Mesenchymal stem cell (in vitro differentiated cells and primary cell): ENCODE measurements at regions not wholly inside any gene's neighbourhood (a gene's known extent, or its start where the extent isn't known, plus 50 kb on each side); places are given as distances from the start of the nearest gene placed in this dataset.

Experiments
- DNase-seq: peaks from one replicate; pipeline ENCODE4 v3.0.0-alpha.2; 2013
- H2AFZ ChIP-seq: one replicate; pipeline ENCODE4 v1.6.1; 2013; ENCODE audit warnings: low read depth, mild to moderate bottlenecking, control low read depth, inconsistent platforms, low read length, moderate library complexity
- H2AK5ac ChIP-seq: 2 replicates; pipeline ENCODE4 v1.6.1; 2013; ENCODE audit warnings: low read length, moderate library complexity, mild to moderate bottlenecking, inconsistent platforms; ENCODE audit not compliant: severe bottlenecking
- H2BK120ac ChIP-seq: one replicate; pipeline ENCODE4 v1.6.1; 2013; ENCODE audit warnings: low read depth, mild to moderate bottlenecking, inconsistent platforms, low read length, moderate library complexity
- H2BK12ac ChIP-seq, 2 experiments: one replicate each; pipeline ENCODE4 v1.6.1; 2013; ENCODE audit warnings: inconsistent platforms in 2 of 2, low read length in 2 of 2, mild to moderate bottlenecking in 2 of 2, moderate library complexity in 2 of 2, control low read depth in 1 of 2
- H2BK15ac ChIP-seq: one replicate; pipeline ENCODE4 v1.6.1; 2013; ENCODE audit warnings: mild to moderate bottlenecking, low read depth, inconsistent platforms; ENCODE audit not compliant: poor library complexity, severe bottlenecking
- H2BK5ac ChIP-seq: 2 replicates; pipeline ENCODE4 v1.6.1; 2013; ENCODE audit warnings: low read depth, mild to moderate bottlenecking, low read length, control low read depth, inconsistent platforms; ENCODE audit not compliant: poor library complexity, severe bottlenecking
- H3K14ac ChIP-seq, 2 experiments: one replicate each; pipeline ENCODE4 v1.6.1; 2013; ENCODE audit warnings: inconsistent platforms in 2 of 2, low read length in 2 of 2, control low read depth in 1 of 2, mild to moderate bottlenecking in 1 of 2, moderate library complexity in 1 of 2
- H3K18ac ChIP-seq, 2 experiments: one replicate each; pipeline ENCODE4 v1.6.1; 2013; ENCODE audit warnings: inconsistent platforms in 2 of 2, low read length in 2 of 2, control low read depth in 1 of 2, low read depth in 1 of 2, mild to moderate bottlenecking in 1 of 2
- H3K23ac ChIP-seq, 2 experiments: one replicate each; pipeline ENCODE4 v1.6.1; 2013; ENCODE audit warnings: inconsistent platforms in 2 of 2, low read length in 2 of 2, mild to moderate bottlenecking in 2 of 2, moderate library complexity in 2 of 2, control low read depth in 1 of 2
- H3K27ac ChIP-seq: 2 replicates; pipeline ENCODE4 v1.5.1; 2013; ENCODE audit warnings: mild to moderate bottlenecking, moderate library complexity, low read length, control low read depth, inconsistent platforms; ENCODE audit not compliant: poor library complexity, severe bottlenecking
- H3K27me3 ChIP-seq, 2 experiments: 2 replicates each; pipeline versions ENCODE4 v1.6.1 to v1.7.0; 2013; ENCODE audit warnings: low read length in 2 of 2, mild to moderate bottlenecking in 2 of 2, moderate library complexity in 2 of 2, control low read depth in 1 of 2, inconsistent platforms in 1 of 2; ENCODE audit not compliant: control insufficient read depth in 1 of 2, insufficient read depth in 1 of 2
- H3K36me3 ChIP-seq, 2 experiments: 2 replicates each; pipeline versions ENCODE4 v1.6.1 to v1.7.0; 2013; ENCODE audit warnings: low read length in 2 of 2, control low read depth in 1 of 2, inconsistent platforms in 1 of 2, low read depth in 1 of 2, mild to moderate bottlenecking in 1 of 2; ENCODE audit not compliant: insufficient read depth in 2 of 2, control insufficient read depth in 1 of 2
- H3K4ac ChIP-seq, 2 experiments: one replicate each; pipeline ENCODE4 v1.6.1; 2013; ENCODE audit warnings: inconsistent platforms in 2 of 2, low read length in 2 of 2, mild to moderate bottlenecking in 2 of 2, moderate library complexity in 2 of 2, control low read depth in 1 of 2, low read depth in 1 of 2
- H3K4me1 ChIP-seq: 2 replicates; pipeline ENCODE4 v1.6.1; 2013; ENCODE audit warnings: low read depth, low read length, control low read depth; ENCODE audit not compliant: control insufficient read depth, insufficient read depth
- H3K4me2 ChIP-seq: 2 replicates; pipeline ENCODE4 v1.6.1; 2013; ENCODE audit warnings: low read length, mild to moderate bottlenecking, inconsistent platforms; ENCODE audit not compliant: poor library complexity, severe bottlenecking
- H3K4me3 ChIP-seq, 2 experiments: 2 replicates each; pipeline versions ENCODE4 v1.5.1 to v1.7.0; 2013; ENCODE audit warnings: low read length in 2 of 2, mild to moderate bottlenecking in 2 of 2, control low read depth in 1 of 2, low read depth in 1 of 2; ENCODE audit not compliant: insufficient read depth in 1 of 2
- H3K79me1 ChIP-seq: replicated peaks from 2 replicates; pipeline ENCODE4 v1.6.1; 2013; ENCODE audit warnings: mild to moderate bottlenecking, control low read depth, low read length, inconsistent platforms; ENCODE audit not compliant: poor library complexity, severe bottlenecking
- H3K9ac ChIP-seq: 2 replicates; pipeline ENCODE4 v1.7.0; 2013; ENCODE audit warnings: mild to moderate bottlenecking, low read length, moderate library complexity
- H3K9me3 ChIP-seq: 2 replicates; pipeline ENCODE4 v1.7.0; 2013; ENCODE audit warnings: mild to moderate bottlenecking, low read length; ENCODE audit not compliant: control insufficient read depth
- H4K8ac ChIP-seq: one replicate; pipeline ENCODE4 v1.6.1; 2013; ENCODE audit warnings: inconsistent platforms, mild to moderate bottlenecking, low read length, moderate library complexity
- H4K91ac ChIP-seq: one replicate; pipeline ENCODE4 v1.6.1; 2013; ENCODE audit warnings: mild to moderate bottlenecking, low read length, inconsistent platforms
- WGBS: methylation state at CpG from one replicate; pipeline ENCODE4 v1.1.7; 2013; ENCODE audit warnings: mixed read lengths; 5-methylcytosine and 5-hydroxymethylcytosine counted together

- no peak overlapping the region for H3K18ac ChIP-seq
- H2AFZ ChIP-seq: no peak overlapping the region
- no peaks in the 10 kb centered on the region for H3K36me3 ChIP-seq
- no peak overlapping the region for H2BK120ac ChIP-seq
- no peaks in the 10 kb centered on the region for H3K79me1 ChIP-seq
- H3K14ac ChIP-seq: no peak overlapping the region
- no peak overlapping the region for H2BK5ac ChIP-seq
- H2AK5ac ChIP-seq: no peak overlapping the region
- H3K27me3 ChIP-seq: no peaks in the 10 kb centered on the region
- no peak overlapping the region for H2BK12ac ChIP-seq
- H3K27ac ChIP-seq: no peak overlapping the region
- no peak overlapping the region for H2BK15ac ChIP-seq
- no peaks in the 10 kb centered on the region for H3K4me1 ChIP-seq
- H4K91ac ChIP-seq: no peak overlapping the region
- H3K4me2 ChIP-seq: no peak overlapping the region
- no peak overlapping the region for H3K23ac ChIP-seq
- no peak overlapping the region for H3K4me3 ChIP-seq
- DNase-seq: no peak
- peaks cover 15% of the 10 kb centered on the region for H3K9me3 ChIP-seq
- no peak overlapping the region for H4K8ac ChIP-seq
- no peak overlapping the region for H3K9ac ChIP-seq
- H3K4ac ChIP-seq: no peak overlapping the region
Measured at GRCh38 chr20:39188266-39188765, 226.2 kb downstream of the DHX35 start.

GRCh38 chr20:39181490-39181889, 219.3 kb downstream of the DHX35 start:
- Histone ChIP-seq H2BK12ac (no peak overlapping the region), H3K14ac (no peak overlapping the region), H3K4ac (no peak overlapping the region), H3K27me3 (peaks cover 0 to 4% of the 10 kb centered on the region in 2 experiments), H3K79me1 (no peaks in the 10 kb centered on the region), H3K4me1 (no peaks in the 10 kb centered on the region), H2BK15ac (no peak overlapping the region), H4K8ac (no peak overlapping the region), H3K4me3 (no peak overlapping the region), H3K9ac (no peak overlapping the region), H3K9me3 (peaks cover 15% of the 10 kb centered on the region), H4K91ac (no peak overlapping the region), H2BK5ac (no peak overlapping the region), H3K4me2 (no peak overlapping the region), H3K36me3 (no peaks in the 10 kb centered on the region), H2BK120ac (no peak overlapping the region), H3K27ac (no peak overlapping the region), H3K23ac (no peak overlapping the region), H2AK5ac (no peak overlapping the region), H2AFZ (no peak overlapping the region), H3K18ac (no peak overlapping the region)
- 41% methylated on average over 2 of the region's 2 CpGs for WGBS
- DNase-seq: no peak

GRCh38 chr20:39176457-39176856, 214.3 kb downstream of the DHX35 start:
- Histone ChIP-seq H3K27ac (no peak overlapping the region), H3K4me3 (no peak overlapping the region), H3K4me1 (no peaks in the 10 kb centered on the region), H3K4me2 (no peak overlapping the region), H2AFZ (no peak overlapping the region), H3K9me3 (no peaks in the 10 kb centered on the region), H3K18ac (no peak overlapping the region), H4K91ac (no peak overlapping the region), H3K79me1 (no peaks in the 10 kb centered on the region), H2BK15ac (no peak overlapping the region), H3K4ac (no peak overlapping the region), H3K23ac (no peak overlapping the region), H2BK5ac (no peak overlapping the region), H2BK12ac (no peak overlapping the region), H3K36me3 (no peaks in the 10 kb centered on the region), H3K27me3 (peaks cover 0 to 14% of the 10 kb centered on the region in 2 experiments), H3K14ac (no peak overlapping the region), H3K9ac (no peak overlapping the region), H2BK120ac (no peak overlapping the region), H2AK5ac (no peak overlapping the region), H4K8ac (no peak overlapping the region)
- DNase-seq: no peak
- WGBS: 86% methylated on average over 2 of the region's 2 CpGs

GRCh38 chr20:39170896-39171463, 208.8 kb downstream of the DHX35 start:
- H2BK12ac ChIP-seq: no peak overlapping the region
- no peak overlapping the region for H2AK5ac ChIP-seq
- H3K9me3 ChIP-seq: no peaks in the 10 kb centered on the region
- H3K4me1 ChIP-seq: no peaks in the 10 kb centered on the region
- no peaks in the 10 kb centered on the region for H3K36me3 ChIP-seq
- H3K27ac ChIP-seq: no peak overlapping the region
- H2AFZ ChIP-seq: no peak overlapping the region
- H3K79me1 ChIP-seq: no peaks in the 10 kb centered on the region
- no peak overlapping the region for H3K18ac ChIP-seq
- no peak overlapping the region for H3K23ac ChIP-seq
- H3K27me3 ChIP-seq: peaks cover 0 to 21% of the 10 kb centered on the region in 2 experiments
- 59% methylated on average over 2 of the region's 2 CpGs for WGBS
- no peak overlapping the region for H3K4me3 ChIP-seq
- no peak overlapping the region for H3K4me2 ChIP-seq
- H2BK15ac ChIP-seq: no peak overlapping the region
- H3K14ac ChIP-seq: no peak overlapping the region
- no peak overlapping the region for H2BK120ac ChIP-seq
- no peak overlapping the region for H4K8ac ChIP-seq
- H2BK5ac ChIP-seq: no peak overlapping the region
- no peak for DNase-seq
- H3K9ac ChIP-seq: no peak overlapping the region
- no peak overlapping the region for H3K4ac ChIP-seq
- H4K91ac ChIP-seq: no peak overlapping the region
